ENCODE measurements at regions not wholly inside any gene's neighbourhood (a gene's known extent, or its start where the extent isn't known, plus 50 kb on each side); places are given as distances from the start of the nearest gene placed in this dataset.

GRCh38 chr4:19455850-19456602 lies 795.7 kb upstream of the SLIT2 start:
- no peak for TF ChIP-seq POLR2A (IDR thresholded peaks at IDR 0.05)
- TF ChIP-seq CTCF (IDR thresholded peaks at IDR 0.05), result no peak

Measured in adrenal gland (tissue), 5 donors.